Esophagus squamous epithelium (tissue), 5 donors: ENCODE measurements at regions not wholly inside any gene's neighbourhood (a gene's known extent, or its start where the extent isn't known, plus 50 kb on each side); places are given as distances from the start of the nearest gene placed in this dataset.

Source experiments
- DNase-seq: peaks from one replicate; lab custom pipeline; 2025; lab: John Stamatoyannopoulos, UW
- H3K27ac ChIP-seq, 4 donors: fragments of 200-600 bp; sonication (generic); one replicate each; pipeline ENCODE4 v1.5.1; 2016 to 2019; ENCODE audit warnings: mild to moderate bottlenecking in 1 of 4
- H3K27me3 ChIP-seq, 4 donors: fragments of 200-600 bp; sonication (generic); 1 replicate in 3 of 4; 2 replicates in 1 of 4; pipeline versions ENCODE4 v1.5.1 to v1.6.0; 2017 to 2021; ENCODE audit warnings: antibody characterized with exemption in 1 of 4
- H3K36me3 ChIP-seq, 3 donors: fragments of 200-600 bp; sonication (generic); one replicate each; pipeline ENCODE4 v1.5.1; 2016 to 2019
- H3K4me1 ChIP-seq, 3 donors: fragments of 200-600 bp; sonication (generic); one replicate each; pipeline ENCODE4 v1.5.1; 2017 to 2019
- H3K4me3 ChIP-seq, 4 donors: fragments of 200-600 bp; sonication (generic); 1 replicate in 3 of 4; 2 replicates in 1 of 4; pipeline ENCODE4 v1.5.1; 2016 to 2019; ENCODE audit warnings: mild to moderate bottlenecking in 2 of 4, moderate library complexity in 1 of 4
- H3K9me3 ChIP-seq, 3 donors: fragments of 200-600 bp; sonication (generic); one replicate each; pipeline ENCODE4 v1.5.1; 2016 to 2019
- POLR2A ChIP-seq, 4 donors: fragments of 450-650 bp; IDR thresholded peaks; one replicate each; pipeline ENCODE4 v1.6.1; 2017; ENCODE audit warnings: antibody characterized with exemption in 4 of 4, mild to moderate bottlenecking in 4 of 4, moderate library complexity in 3 of 4
- whole genome bisulfite sequencing, 2 donors: methylation state at CpG; one replicate each; pipeline ENCODE4 v1.1.5; 2018; 5-methylcytosine and 5-hydroxymethylcytosine counted together
- intact Hi-C: fragments of 100-400 bp; cut with DNase I; formaldehyde crosslinking; loops from one replicate; pipeline ENCODE4 v1.15.0; 2022
- TF ChIP-seq, protein P1 (sequence below), 6 experiments: fragments of 450-650 bp in 4 of 6; fragments of 200-600 bp in 2 of 6; sonication (generic) in 2 of 6; IDR thresholded peaks; one replicate each; pipeline ENCODE4 v1.5.1; 2016 to 2019; ENCODE audit warnings: antibody characterized with exemption in 6 of 6, mild to moderate bottlenecking in 4 of 6, moderate library complexity in 4 of 6
- donor health status: DM: yes; HTN: yes; CAD: no.

DNA sequence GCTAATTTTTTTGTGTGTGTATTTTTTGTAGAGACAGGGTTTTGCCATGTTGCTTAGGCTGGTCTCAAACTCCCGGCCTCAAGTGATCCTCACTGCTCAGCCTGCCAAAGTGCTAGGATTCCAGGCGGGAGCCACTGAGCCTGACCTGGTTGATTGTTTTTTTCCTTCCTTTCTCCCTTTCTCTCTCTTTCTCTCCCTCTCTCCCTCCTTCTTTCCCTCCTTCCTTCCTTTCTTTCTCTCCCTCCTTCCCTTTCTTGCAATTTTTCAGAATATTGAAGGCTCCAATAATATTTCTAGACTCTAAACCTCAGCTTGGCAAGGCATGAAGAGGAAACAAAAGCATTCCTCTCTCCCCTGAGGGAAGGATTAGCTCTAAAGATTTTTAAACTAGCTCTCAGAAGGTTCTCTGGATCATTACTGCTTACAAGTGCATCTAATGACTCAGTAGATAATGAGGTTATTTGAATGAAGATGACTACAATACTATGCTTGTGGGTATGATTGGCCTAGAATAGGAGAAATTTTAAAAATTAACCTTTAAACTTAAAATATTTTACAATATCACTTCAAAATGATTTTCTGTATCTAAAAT, 68.5 kb upstream of the GADD45A start:
- Histone ChIP-seq H3K36me3 (no peaks in the 10 kb centered on the region), H3K4me3 (no peak overlapping the region), H3K9me3 (no peaks in the 10 kb centered on the region), H3K27me3 (peaks cover 0 to 5% (median 0%) of the 10 kb centered on the region in 4 donors), H3K4me1 (peaks cover 9 to 55% (median 44%) of the 10 kb centered on the region in 3 donors), H3K27ac (no peak overlapping the region)
- TF ChIP-seq POLR2A (IDR thresholded peaks at IDR 0.05) = no peak
- TF ChIP-seq, protein P1, sequence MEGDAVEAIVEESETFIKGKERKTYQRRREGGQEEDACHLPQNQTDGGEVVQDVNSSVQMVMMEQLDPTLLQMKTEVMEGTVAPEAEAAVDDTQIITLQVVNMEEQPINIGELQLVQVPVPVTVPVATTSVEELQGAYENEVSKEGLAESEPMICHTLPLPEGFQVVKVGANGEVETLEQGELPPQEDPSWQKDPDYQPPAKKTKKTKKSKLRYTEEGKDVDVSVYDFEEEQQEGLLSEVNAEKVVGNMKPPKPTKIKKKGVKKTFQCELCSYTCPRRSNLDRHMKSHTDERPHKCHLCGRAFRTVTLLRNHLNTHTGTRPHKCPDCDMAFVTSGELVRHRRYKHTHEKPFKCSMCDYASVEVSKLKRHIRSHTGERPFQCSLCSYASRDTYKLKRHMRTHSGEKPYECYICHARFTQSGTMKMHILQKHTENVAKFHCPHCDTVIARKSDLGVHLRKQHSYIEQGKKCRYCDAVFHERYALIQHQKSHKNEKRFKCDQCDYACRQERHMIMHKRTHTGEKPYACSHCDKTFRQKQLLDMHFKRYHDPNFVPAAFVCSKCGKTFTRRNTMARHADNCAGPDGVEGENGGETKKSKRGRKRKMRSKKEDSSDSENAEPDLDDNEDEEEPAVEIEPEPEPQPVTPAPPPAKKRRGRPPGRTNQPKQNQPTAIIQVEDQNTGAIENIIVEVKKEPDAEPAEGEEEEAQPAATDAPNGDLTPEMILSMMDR (IDR thresholded peaks at IDR 0.05) = no peak
- intact Hi-C loops = no loop called here
- no peak for DNase-seq
- 49 to 70% methylated on average over 2 of the region's 2 CpGs for WGBS, 2 donors

DNA sequence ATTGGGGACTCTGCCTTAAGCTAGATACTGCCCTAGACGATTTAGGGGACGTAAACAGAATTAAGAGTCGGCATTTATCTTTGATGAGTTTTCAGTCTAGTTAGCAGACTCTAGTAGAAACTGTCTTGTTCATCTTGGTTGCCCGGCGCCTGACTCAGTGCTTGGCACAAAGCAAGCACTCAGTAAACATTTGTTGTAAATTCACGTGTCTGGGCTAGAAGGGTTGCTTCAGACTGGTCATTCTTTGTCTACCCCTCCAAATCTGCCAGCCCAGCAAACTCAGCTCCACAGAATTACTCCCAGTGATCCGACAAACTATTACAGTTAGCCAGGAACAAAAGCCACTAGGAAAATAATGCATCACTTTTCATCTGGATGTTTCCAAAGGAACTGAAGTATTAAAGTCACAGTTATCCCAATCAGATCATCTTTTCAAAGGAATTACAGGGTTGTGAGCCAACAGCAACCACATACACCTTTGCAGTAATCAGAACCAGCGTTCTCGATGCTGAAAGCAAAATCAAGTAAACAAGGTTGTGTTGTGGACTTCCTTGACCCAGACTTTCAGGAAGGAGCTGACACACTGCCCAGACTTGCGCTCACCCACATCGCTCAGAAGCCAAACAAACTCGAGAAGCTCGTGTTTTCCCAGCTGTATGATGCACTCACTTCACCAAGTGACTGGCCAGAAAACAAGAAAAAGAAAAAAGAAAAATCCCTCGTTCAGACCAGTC, 66.5 kb upstream of the GADD45A start:
- Histone ChIP-seq H3K9me3 (no peaks in the 10 kb centered on the region), H3K4me1 (peaks cover 9 to 44% (median 33%) of the 10 kb centered on the region in 3 donors), H3K4me3 (peak overlapping the region in 1 of 4 donors; percentile 48), H3K36me3 (no peaks in the 10 kb centered on the region), H3K27me3 (no peaks in the 10 kb centered on the region), H3K27ac (peak overlapping the region; percentile 7 to 86 (median 56))
- TF ChIP-seq, protein P1 (IDR thresholded peaks at IDR 0.05) = no peak
- TF ChIP-seq POLR2A (IDR thresholded peaks at IDR 0.05) = no peak
- 18 to 23% methylated on average over 12 to 14 of the region's 14 CpGs for WGBS, 2 donors
- no peak for DNase-seq
- intact Hi-C loops = no loop called here

DNA sequence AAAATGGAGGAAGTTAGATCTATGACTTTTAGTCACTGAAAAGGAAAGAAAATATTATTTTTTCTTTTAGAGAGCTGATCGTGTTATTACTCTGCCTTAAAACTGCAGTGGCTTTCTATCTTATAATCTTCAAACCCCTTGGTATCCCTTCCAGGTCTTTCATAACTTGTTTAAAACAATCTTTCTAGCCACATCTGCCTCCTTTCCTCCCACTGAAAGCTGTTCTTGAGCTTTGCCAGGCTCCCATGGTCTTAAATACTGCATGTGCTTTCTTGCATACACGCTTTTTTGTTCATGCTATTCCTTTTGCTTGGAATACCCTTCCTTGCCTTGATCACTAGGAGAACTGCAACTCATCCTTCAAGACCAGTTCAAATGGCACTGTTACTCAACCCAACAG, 65.9 kb upstream of the GADD45A start:
- TF ChIP-seq POLR2A (IDR thresholded peaks at IDR 0.05) = no peak
- TF ChIP-seq, protein P1 (IDR thresholded peaks at IDR 0.05) = no peak
- no peak for DNase-seq
- H3K4me1 ChIP-seq = peaks cover 9 to 42% (median 33%) of the 10 kb centered on the region in 3 donors
- no peaks in the 10 kb centered on the region for H3K27me3 ChIP-seq
- H3K4me3 ChIP-seq = peak overlapping the region in 1 of 4 donors; percentile 48
- no peaks in the 10 kb centered on the region for H3K9me3 ChIP-seq
- 47 to 59% methylated on average over 2 of the region's 2 CpGs for WGBS, 2 donors
- intact Hi-C loops = no loop called here
- H3K36me3 ChIP-seq = no peaks in the 10 kb centered on the region
- H3K27ac ChIP-seq = peak overlapping the region; percentile 7 to 86 (median 56)

DNA sequence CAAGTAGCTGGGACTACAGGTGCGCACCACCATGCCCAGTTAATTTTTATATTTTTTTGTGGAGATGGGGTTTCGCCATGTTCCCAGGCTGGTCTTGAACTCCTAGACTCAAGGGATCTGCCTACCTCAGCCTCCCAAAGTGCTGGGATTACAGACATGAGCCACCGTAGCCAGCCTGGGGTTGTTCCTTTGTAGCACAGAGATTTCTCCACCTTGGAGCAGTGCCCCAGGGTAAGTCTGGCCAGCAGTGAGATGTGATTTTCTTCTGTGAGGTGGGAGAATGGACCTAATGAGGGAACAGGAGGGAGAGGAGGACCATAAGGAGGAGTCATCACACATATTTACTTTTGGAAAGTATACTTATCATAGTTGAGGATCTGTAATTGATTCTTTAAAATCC, 61.1 kb upstream of the GADD45A start:
- WGBS, 2 donors = 81 to 88% methylated on average over 2 to 3 of the region's 3 CpGs
- Histone ChIP-seq H3K27me3 (no peaks in the 10 kb centered on the region), H3K36me3 (no peaks in the 10 kb centered on the region), H3K27ac (no peak overlapping the region), H3K4me3 (no peak overlapping the region), H3K9me3 (no peaks in the 10 kb centered on the region), H3K4me1 (peaks cover 0 to 24% (median 6%) of the 10 kb centered on the region in 3 donors)
- intact Hi-C loops = no loop called here
- TF ChIP-seq POLR2A (IDR thresholded peaks at IDR 0.05) = no peak
- DNase-seq = no peak

DNA sequence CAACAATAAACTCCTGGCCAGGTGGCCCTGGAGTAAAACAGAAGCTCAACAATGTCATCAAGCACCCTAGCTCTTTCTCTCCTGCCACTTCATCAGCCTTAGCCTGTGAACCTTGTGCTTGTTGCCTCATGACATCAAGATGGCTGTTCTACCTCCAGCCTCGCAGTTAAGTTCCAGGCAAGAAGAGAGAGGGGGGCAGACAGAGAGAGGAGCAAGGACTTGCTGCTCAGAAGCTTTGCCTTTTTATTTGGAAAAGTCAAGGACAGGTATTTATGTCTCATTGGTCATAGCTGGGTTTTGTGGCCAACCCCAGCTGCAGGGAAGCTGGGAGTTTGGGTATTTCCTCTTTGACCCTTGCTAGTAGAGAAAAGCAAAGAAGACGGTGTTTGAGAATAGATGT, 60.3 kb upstream of the GADD45A start:
- H3K36me3 ChIP-seq = no peaks in the 10 kb centered on the region
- intact Hi-C loops = no loop called here
- no peak for DNase-seq
- H3K4me3 ChIP-seq = no peak overlapping the region
- H3K9me3 ChIP-seq = no peaks in the 10 kb centered on the region
- TF ChIP-seq, protein P1 (IDR thresholded peaks at IDR 0.05) = no peak
- no peak for TF ChIP-seq POLR2A (IDR thresholded peaks at IDR 0.05)
- H3K4me1 ChIP-seq = peaks cover 0 to 24% (median 4%) of the 10 kb centered on the region in 3 donors
- 76 to 83% methylated on average over 2 of the region's 2 CpGs for WGBS, 2 donors
- no peaks in the 10 kb centered on the region for H3K27me3 ChIP-seq
- no peak overlapping the region for H3K27ac ChIP-seq
